ENCODE measurements at regions not wholly inside any gene's neighbourhood (a gene's known extent, or its start where the extent isn't known, plus 50 kb on each side); places are given as distances from the start of the nearest gene placed in this dataset.
"Not testable (repeated sequence)": the region's sequence is repeated elsewhere in the genome, so short reads cannot be mapped to it uniquely, and the experiment has no call there.

GRCh38 chr12:107607464-107608392, 77.9 kb upstream of the PWP1 start:
- DNase-seq = peak; percentile 76

- not testable (repeated sequence) for DNase-seq
Measured at GRCh38 chr12:107608779-107609178, 76.8 kb upstream of the PWP1 start.

- peak; percentile 16 for DNase-seq
Measured at GRCh38 chr12:107610021-107610859, 75.4 kb upstream of the PWP1 start.

GRCh38 chr12:107612508-107612907, 73.1 kb upstream of the PWP1 start:
- DNase-seq = no peak

GRCh38 chr12:107616941-107617340, 68.7 kb upstream of the PWP1 start:
- no peak for DNase-seq

- no peak for DNase-seq
Measured at GRCh38 chr12:107618106-107618505, 67.5 kb upstream of the PWP1 start.

- DNase-seq = no peak
Measured at GRCh38 chr12:107619831-107620230, 65.8 kb upstream of the PWP1 start.

GRCh38 chr12:107622001-107622400, 63.6 kb upstream of the PWP1 start:
- DNase-seq = no peak

GRCh38 chr12:107624493-107624892, 61.1 kb upstream of the PWP1 start:
- DNase-seq = no peak

- no peak for DNase-seq
Measured at GRCh38 chr12:107631715-107632114, 53.9 kb upstream of the PWP1 start.

GRCh38 chr12:107632246-107632645, 53.4 kb upstream of the PWP1 start:
- DNase-seq = no peak

GRCh38 chr12:107634530-107634929, 51.1 kb upstream of the PWP1 start:
- DNase-seq = no peak

- DNase-seq = no peak
Measured at GRCh38 chr12:107635139-107635538, 50.5 kb upstream of the PWP1 start.
